ENCODE measurements at regions not wholly inside any gene's neighbourhood (a gene's known extent, or its start where the extent isn't known, plus 50 kb on each side); places are given as distances from the start of the nearest gene placed in this dataset.

- no peak for TF ChIP-seq CTCF (IDR thresholded peaks at IDR 0.05; ENCODE audit: insufficient read depth, missing control alignments)
- DNase-seq (ENCODE audit: insufficient read length, low spot score) (no peak), FAIRE-seq (no peak)
Measured at GRCh38 chr3:150073031-150073430, 102.3 kb upstream of the PFN2 start.

GRCh38 chr3:150072576-150072975 is 101.9 kb upstream of the PFN2 start:
- TF ChIP-seq CTCF (IDR thresholded peaks at IDR 0.05; ENCODE audit: insufficient read depth, missing control alignments), result no peak
- no peak for FAIRE-seq
- no peak for DNase-seq (ENCODE audit: insufficient read length, low spot score)

- FAIRE-seq (no peak), DNase-seq (ENCODE audit: insufficient read length, low spot score) (no peak)
Measured at GRCh38 chr3:150070271-150070670, 99.6 kb upstream of the PFN2 start.

GRCh38 chr3:150069633-150070032 is 98.9 kb upstream of the PFN2 start:
- no peak for DNase-seq (ENCODE audit: insufficient read length, low spot score)
- TF ChIP-seq CTCF (IDR thresholded peaks at IDR 0.05; ENCODE audit: insufficient read depth, missing control alignments), result no peak
- no peak for FAIRE-seq

More at GRCh38 chr3:150070271-150070670, 99.6 kb upstream of the PFN2 start:
- no peak for TF ChIP-seq CTCF (IDR thresholded peaks at IDR 0.05; ENCODE audit: insufficient read depth, missing control alignments)

- DNase-seq (ENCODE audit: insufficient read length, low spot score) (no peak), FAIRE-seq (no peak)
- no peak for TF ChIP-seq CTCF (IDR thresholded peaks at IDR 0.05; ENCODE audit: insufficient read depth, missing control alignments)
Measured at GRCh38 chr3:150069154-150069527, 98.4 kb upstream of the PFN2 start.

- FAIRE-seq, result no peak
- no peak for TF ChIP-seq CTCF (IDR thresholded peaks at IDR 0.05; ENCODE audit: insufficient read depth, missing control alignments)
- no peak for DNase-seq (ENCODE audit: insufficient read length, low spot score)
Measured at GRCh38 chr3:150068440-150069153, 97.9 kb upstream of the PFN2 start.

- DNase-seq (ENCODE audit: insufficient read length, low spot score) (no peak), FAIRE-seq (no peak)
- TF ChIP-seq CTCF (IDR thresholded peaks at IDR 0.05; ENCODE audit: insufficient read depth, missing control alignments), result no peak
Measured at GRCh38 chr3:150067561-150067960, 96.9 kb upstream of the PFN2 start.

Measured in D721Med (cell line).